Common myeloid progenitor, CD34-positive (primary cell): ENCODE measurements at regions not wholly inside any gene's neighbourhood (a gene's known extent, or its start where the extent isn't known, plus 50 kb on each side); places are given as distances from the start of the nearest gene placed in this dataset.
"Not testable (repeated sequence)": the region's sequence is repeated elsewhere in the genome, so short reads cannot be mapped to it uniquely, and the experiment has no call there.

Source experiments
- CTCF ChIA-PET: fragments of 350-600 bp; sonication (Branson Sonifier 250); formaldehyde crosslinking; loops from one replicate; lab custom pipeline; 2021; ENCODE audit warnings: antibody characterized with exemption; lab: Charles Lee
- POLR2A ChIA-PET: fragments of 350-600 bp; sonication (Branson Sonifier 250); formaldehyde crosslinking; loops from one replicate; lab custom pipeline; 2021; ENCODE audit warnings: antibody characterized with exemption; lab: Charles Lee
- DNase-seq, 3 donors: peaks; one replicate each; pipeline versions ENCODE4 v3.0.0 to v3.0.0-alpha.2; 2013
- H3K27ac ChIP-seq, 2 experiments: 1 replicate in 1 of 2; 2 replicates in 1 of 2; pipeline ENCODE4 v1.7.0; 2013; ENCODE audit warnings: inconsistent platforms in 2 of 2, low read length in 2 of 2, mild to moderate bottlenecking in 2 of 2, low read depth in 1 of 2, moderate library complexity in 1 of 2; ENCODE audit not compliant: severe bottlenecking in 2 of 2, insufficient read depth in 1 of 2, poor library complexity in 1 of 2
- H3K27me3 ChIP-seq, 5 experiments: replicated peaks in 2 of 5; 1 replicate in 3 of 5; 2 replicates in 2 of 5; pipeline versions ENCODE4 v1.6.1 to v1.7.0; 2013; ENCODE audit warnings: low read length in 4 of 5, mild to moderate bottlenecking in 2 of 5, moderate library complexity in 2 of 5, inconsistent platforms in 1 of 5; ENCODE audit not compliant: insufficient read depth in 5 of 5, control insufficient read depth in 4 of 5
- H3K36me3 ChIP-seq, 4 experiments: 1 replicate in 2 of 4; 2 replicates in 2 of 4; pipeline versions ENCODE4 v1.6.1 to v1.7.0; 2013; ENCODE audit warnings: low read length in 3 of 4, control low read depth in 1 of 4, mild to moderate bottlenecking in 1 of 4; ENCODE audit not compliant: control insufficient read depth in 4 of 4, insufficient read depth in 4 of 4
- H3K4me1 ChIP-seq, 4 experiments: 1 replicate in 3 of 4; 2 replicates in 1 of 4; pipeline versions ENCODE4 v1.6.1 to v1.7.1; 2013; ENCODE audit warnings: low read length in 3 of 4, mild to moderate bottlenecking in 3 of 4, control low read depth in 1 of 4, inconsistent platforms in 1 of 4, moderate library complexity in 1 of 4; ENCODE audit not compliant: control insufficient read depth in 4 of 4, insufficient read depth in 4 of 4; ENCODE audit errors: control extremely low read depth in 1 of 4
- H3K4me3 ChIP-seq, 7 experiments: 1 replicate in 4 of 7; 2 replicates in 3 of 7; pipeline versions ENCODE4 v1.5.1 to v1.7.0; 2013; ENCODE audit warnings: mild to moderate bottlenecking in 7 of 7, low read length in 6 of 7, moderate library complexity in 6 of 7, inconsistent platforms in 2 of 7, low read depth in 2 of 7, control low read depth in 1 of 7; ENCODE audit not compliant: insufficient read depth in 4 of 7, control insufficient read depth in 1 of 7; ENCODE audit errors: extremely low read depth in 1 of 7
- H3K9me3 ChIP-seq, 5 experiments: 1 replicate in 4 of 5; 2 replicates in 1 of 5; pipeline versions ENCODE4 v1.6.1 to v1.7.1; 2013; ENCODE audit warnings: low read length in 4 of 5, mild to moderate bottlenecking in 2 of 5, inconsistent platforms in 1 of 5, low read depth in 1 of 5, moderate library complexity in 1 of 5; ENCODE audit not compliant: control insufficient read depth in 4 of 5, insufficient read depth in 2 of 5; ENCODE audit errors: control extremely low read depth in 1 of 5
- WGBS: methylation state at CpG from one replicate; pipeline ENCODE4 v1.1.5; 2013; ENCODE audit not compliant: insufficient coverage; 5-methylcytosine and 5-hydroxymethylcytosine counted together

- H3K4me3 ChIP-seq, POLR2A ChIA-PET, H3K36me3 ChIP-seq, CTCF ChIA-PET, H3K9me3 ChIP-seq, H3K4me1 ChIP-seq, H3K27ac ChIP-seq, DNase-seq, H3K27me3 ChIP-seq: not testable (repeated sequence)
- WGBS = no CpG with 5 or more reads among the region's 21 CpGs
Observed at GRCh38 chr21:6043430-6044275, 4477.7 kb upstream of the TPTE start.

- DNase-seq, POLR2A ChIA-PET: not testable (repeated sequence)
- WGBS = no CpG with 5 or more reads among the region's 13 CpGs
Observed at GRCh38 chr21:6044695-6045094, 4476.7 kb upstream of the TPTE start.

GRCh38 chr21:6049930-6050329 lies 4471.5 kb upstream of the TPTE start:
- H3K36me3 ChIP-seq, H3K4me3 ChIP-seq, CTCF ChIA-PET, H3K27ac ChIP-seq, H3K4me1 ChIP-seq, H3K9me3 ChIP-seq, H3K27me3 ChIP-seq, POLR2A ChIA-PET, DNase-seq: not testable (repeated sequence)
- WGBS = no CpG with 5 or more reads among the region's 17 CpGs

More at GRCh38 chr21:6044695-6045094, 4476.7 kb upstream of the TPTE start:
- H3K9me3 ChIP-seq, CTCF ChIA-PET, H3K4me1 ChIP-seq, H3K27ac ChIP-seq, H3K27me3 ChIP-seq, H3K36me3 ChIP-seq, H3K4me3 ChIP-seq: not testable (repeated sequence)

GRCh38 chr21:6052109-6052508 lies 4469.3 kb upstream of the TPTE start:
- H3K27me3 ChIP-seq, CTCF ChIA-PET, H3K36me3 ChIP-seq, H3K27ac ChIP-seq, DNase-seq, H3K4me1 ChIP-seq, POLR2A ChIA-PET, H3K9me3 ChIP-seq, H3K4me3 ChIP-seq: not testable (repeated sequence)
- WGBS = no CpG with 5 or more reads among the region's 5 CpGs

GRCh38 chr21:6053145-6053544 lies 4468.2 kb upstream of the TPTE start:
- CTCF ChIA-PET, POLR2A ChIA-PET, H3K27me3 ChIP-seq, H3K9me3 ChIP-seq, H3K36me3 ChIP-seq, H3K4me1 ChIP-seq, H3K4me3 ChIP-seq, DNase-seq, H3K27ac ChIP-seq: not testable (repeated sequence)
- WGBS = no CpG with 5 or more reads among the region's 25 CpGs

GRCh38 chr21:6058997-6059396 lies 4462.4 kb upstream of the TPTE start:
- H3K9me3 ChIP-seq, H3K27ac ChIP-seq, H3K4me3 ChIP-seq, H3K36me3 ChIP-seq, H3K27me3 ChIP-seq, DNase-seq, CTCF ChIA-PET, POLR2A ChIA-PET, H3K4me1 ChIP-seq: not testable (repeated sequence)
- no CpG with 5 or more reads among the region's 9 CpGs for WGBS

GRCh38 chr21:6060054-6060681 lies 4461.2 kb upstream of the TPTE start:
- H3K4me3 ChIP-seq = not testable (repeated sequence)

More at GRCh38 chr21:6060054-6060681, 4461.2 kb upstream of the TPTE start:
- DNase-seq, H3K27me3 ChIP-seq, H3K9me3 ChIP-seq, H3K36me3 ChIP-seq, CTCF ChIA-PET, H3K4me1 ChIP-seq, H3K27ac ChIP-seq, POLR2A ChIA-PET: not testable (repeated sequence)
- WGBS = no CpG with 5 or more reads among the region's 21 CpGs
